Ishikawa (cell line): ENCODE measurements at regions not wholly inside any gene's neighbourhood (a gene's known extent, or its start where the extent isn't known, plus 50 kb on each side); places are given as distances from the start of the nearest gene placed in this dataset.

ENCODE experiments used
- CREB1 ChIP-seq: IDR thresholded peaks from 2 replicates; pipeline ENCODE4 v1.6.1; 2012; ENCODE audit warnings: low read depth
- EP300 ChIP-seq: IDR thresholded peaks from 2 replicates; pipeline ENCODE4 v1.6.1; 2012; ENCODE audit warnings: borderline replicate concordance
- FOXM1 ChIP-seq: IDR thresholded peaks from 2 replicates; pipeline ENCODE4 v1.6.1; 2012; ENCODE audit warnings: low read depth, borderline replicate concordance
- TEAD4 ChIP-seq: IDR thresholded peaks from 2 replicates; pipeline ENCODE4 v1.6.1; 2012
- YY1 ChIP-seq: IDR thresholded peaks from 2 replicates; pipeline ENCODE4 v1.6.1; 2012; ENCODE audit warnings: low read depth
- TF ChIP-seq, protein P1 (sequence below): IDR thresholded peaks from 2 replicates; pipeline ENCODE4 v1.6.1; 2012

- TF ChIP-seq CREB1 (no peak), YY1 (no peak), TEAD4 (no peak), FOXM1 (no peak), EP300 (no peak)
- TF ChIP-seq, protein P1, sequence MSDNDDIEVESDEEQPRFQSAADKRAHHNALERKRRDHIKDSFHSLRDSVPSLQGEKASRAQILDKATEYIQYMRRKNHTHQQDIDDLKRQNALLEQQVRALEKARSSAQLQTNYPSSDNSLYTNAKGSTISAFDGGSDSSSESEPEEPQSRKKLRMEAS: no peak
Observed at GRCh38 chr13:99724633-99725517, 223.6 kb downstream of the TM9SF2 start.
